Thyroid gland (tissue), 4 donors: ENCODE measurements at regions not wholly inside any gene's neighbourhood (a gene's known extent, or its start where the extent isn't known, plus 50 kb on each side); places are given as distances from the start of the nearest gene placed in this dataset.

Experiments used
- CTCF ChIP-seq, 6 experiments: fragments of 200-600 bp in 3 of 6; fragments of 450-650 bp in 3 of 6; sonication (generic) in 3 of 6; IDR thresholded peaks; one replicate each; pipeline ENCODE4 v1.5.1; 2016 to 2019; ENCODE audit warnings: antibody characterized with exemption in 6 of 6, mild to moderate bottlenecking in 2 of 6, inconsistent platforms in 1 of 6, moderate library complexity in 1 of 6
- POLR2A ChIP-seq, 2 donors: fragments of 450-650 bp; IDR thresholded peaks; one replicate each; pipeline ENCODE4 v1.6.1; 2017; ENCODE audit warnings: antibody characterized with exemption in 2 of 2, mild to moderate bottlenecking in 2 of 2, moderate library complexity in 1 of 2

GRCh38 chr9:126248680-126249079 is 77.9 kb upstream of the MVB12B start:
- no peak for TF ChIP-seq CTCF (IDR thresholded peaks at IDR 0.05)
- no peak for TF ChIP-seq POLR2A (IDR thresholded peaks at IDR 0.05)
